Type B pancreatic cell (in vitro differentiated cells): ENCODE measurements at regions not wholly inside any gene's neighbourhood (a gene's known extent, or its start where the extent isn't known, plus 50 kb on each side); places are given as distances from the start of the nearest gene placed in this dataset.

Experiments used
- DNase-seq: peaks from one replicate; pipeline ENCODE4 v3.0.0; 2021; ENCODE audit warnings: mixed read lengths; ENCODE audit not compliant: unreplicated experiment; ENCODE audit errors: extremely low spot score
- H3K27ac Mint-ChIP-seq: 2 replicates; pipeline ENCODE4 v1.8.0; 2021; ENCODE audit warnings: mild to moderate bottlenecking, mixed read lengths
- H3K27me3 Mint-ChIP-seq: 2 replicates; pipeline ENCODE4 v1.8.0; 2021; ENCODE audit warnings: mixed read lengths
- H3K36me3 Mint-ChIP-seq: 2 replicates; pipeline ENCODE4 v1.8.0; 2021; ENCODE audit warnings: mixed read lengths
- H3K4me1 Mint-ChIP-seq: one replicate; pipeline ENCODE4 v1.8.0; 2021; ENCODE audit warnings: mixed read lengths; ENCODE audit not compliant: unreplicated experiment
- H3K4me3 Mint-ChIP-seq: 2 replicates; pipeline ENCODE4 v1.8.0; 2021; ENCODE audit warnings: mild to moderate bottlenecking, mixed read lengths
- H3K9me3 Mint-ChIP-seq: 2 replicates; pipeline ENCODE4 v1.8.0; 2021; ENCODE audit warnings: mixed read lengths
- TF ChIP-seq, protein P1 (sequence below): fragments of 200-600 bp; sonication (generic); conservative IDR thresholded peaks from 2 replicates; pipeline ENCODE4 v1.5.0; 2021; ENCODE audit warnings: antibody characterized with exemption, mild to moderate bottlenecking

DNA sequence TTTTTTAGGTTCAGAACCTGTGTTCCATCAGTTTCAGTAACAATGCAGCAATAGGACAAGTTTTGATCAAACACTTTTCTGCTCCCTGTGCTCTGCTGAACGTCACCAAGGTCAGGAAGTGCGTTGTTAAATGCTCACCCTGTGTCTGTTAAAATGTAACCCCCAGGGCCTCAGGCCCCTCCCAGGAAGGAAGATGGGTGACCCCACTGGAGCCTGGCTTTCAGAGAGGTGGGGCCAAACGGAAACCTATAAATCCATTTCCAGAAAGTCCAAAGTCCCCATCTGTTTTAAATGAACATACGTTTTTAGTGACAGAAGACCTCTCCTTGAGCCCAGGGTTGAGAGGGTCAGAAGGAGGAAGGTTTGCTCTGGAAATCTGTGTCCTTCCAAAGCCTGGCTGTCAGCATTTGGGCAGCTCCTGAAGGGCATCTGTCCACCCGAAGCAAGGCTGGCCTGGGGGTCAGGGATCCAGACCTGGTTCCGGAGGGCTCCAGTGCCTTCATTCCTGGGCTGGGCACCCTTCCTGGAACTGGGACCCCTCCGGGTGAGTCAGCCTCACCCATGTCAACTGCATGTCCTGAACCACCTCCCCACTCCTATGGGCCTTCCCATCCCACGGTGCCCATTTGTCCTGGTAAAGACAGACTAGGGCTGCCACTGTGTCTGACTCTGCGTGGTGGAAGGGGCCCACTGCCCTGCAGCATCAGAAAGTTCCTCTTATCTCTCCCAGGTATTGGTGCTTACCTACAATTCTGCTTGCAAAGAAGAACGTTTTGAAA, 117.4 kb upstream of the COPS8 start:
- no peak overlapping the region for H3K4me3 Mint-ChIP-seq
- no peak for DNase-seq
- H3K4me1 Mint-ChIP-seq: peaks cover 61% of the 10 kb centered on the region
- no peak overlapping the region for H3K27ac Mint-ChIP-seq
- no peaks in the 10 kb centered on the region for H3K9me3 Mint-ChIP-seq
- peaks cover 8% of the 10 kb centered on the region for H3K27me3 Mint-ChIP-seq
- TF ChIP-seq, protein P1, sequence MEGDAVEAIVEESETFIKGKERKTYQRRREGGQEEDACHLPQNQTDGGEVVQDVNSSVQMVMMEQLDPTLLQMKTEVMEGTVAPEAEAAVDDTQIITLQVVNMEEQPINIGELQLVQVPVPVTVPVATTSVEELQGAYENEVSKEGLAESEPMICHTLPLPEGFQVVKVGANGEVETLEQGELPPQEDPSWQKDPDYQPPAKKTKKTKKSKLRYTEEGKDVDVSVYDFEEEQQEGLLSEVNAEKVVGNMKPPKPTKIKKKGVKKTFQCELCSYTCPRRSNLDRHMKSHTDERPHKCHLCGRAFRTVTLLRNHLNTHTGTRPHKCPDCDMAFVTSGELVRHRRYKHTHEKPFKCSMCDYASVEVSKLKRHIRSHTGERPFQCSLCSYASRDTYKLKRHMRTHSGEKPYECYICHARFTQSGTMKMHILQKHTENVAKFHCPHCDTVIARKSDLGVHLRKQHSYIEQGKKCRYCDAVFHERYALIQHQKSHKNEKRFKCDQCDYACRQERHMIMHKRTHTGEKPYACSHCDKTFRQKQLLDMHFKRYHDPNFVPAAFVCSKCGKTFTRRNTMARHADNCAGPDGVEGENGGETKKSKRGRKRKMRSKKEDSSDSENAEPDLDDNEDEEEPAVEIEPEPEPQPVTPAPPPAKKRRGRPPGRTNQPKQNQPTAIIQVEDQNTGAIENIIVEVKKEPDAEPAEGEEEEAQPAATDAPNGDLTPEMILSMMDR: no peak
- peaks cover 5% of the 10 kb centered on the region for H3K36me3 Mint-ChIP-seq

DNA sequence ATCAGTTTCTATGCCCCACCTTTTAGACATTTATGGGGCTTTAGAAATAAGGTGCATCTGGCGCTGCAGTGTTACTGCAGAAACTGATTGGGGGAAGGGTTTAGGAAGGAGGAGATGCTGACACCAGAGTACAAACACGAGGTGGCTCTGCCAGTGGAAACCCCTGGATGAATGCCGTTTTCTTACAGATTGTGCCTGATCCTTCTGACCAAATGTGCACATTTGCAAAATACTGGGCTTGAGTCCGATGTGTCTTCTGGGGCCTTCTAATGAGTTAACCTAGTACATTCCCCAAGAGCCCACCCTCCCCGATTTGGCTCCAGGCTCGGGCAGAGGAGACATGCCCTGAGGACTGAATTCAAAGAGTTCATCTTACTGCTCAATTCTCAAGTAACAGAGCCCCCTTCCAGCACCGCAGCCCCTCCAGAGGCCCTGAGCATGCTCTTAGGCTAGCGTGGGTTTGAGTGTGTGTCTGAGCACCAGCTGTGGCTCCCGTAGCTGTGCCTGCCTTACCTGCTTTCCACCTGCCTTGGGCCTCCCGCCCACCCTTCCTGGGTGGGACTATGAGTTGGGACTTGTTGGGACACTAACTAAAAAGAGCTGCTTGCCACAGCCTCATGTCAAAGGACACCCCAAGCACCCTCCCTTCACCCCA, 116.7 kb upstream of the COPS8 start:
- Mint-ChIP-seq H3K36me3 (peaks cover 5% of the 10 kb centered on the region), H3K4me1 (peaks cover 68% of the 10 kb centered on the region), H3K4me3 (no peak overlapping the region), H3K27me3 (peaks cover 5% of the 10 kb centered on the region), H3K27ac (peak overlapping the region; percentile 19), H3K9me3 (no peaks in the 10 kb centered on the region)
- no peak for DNase-seq
- TF ChIP-seq, protein P1: no peak

DNA sequence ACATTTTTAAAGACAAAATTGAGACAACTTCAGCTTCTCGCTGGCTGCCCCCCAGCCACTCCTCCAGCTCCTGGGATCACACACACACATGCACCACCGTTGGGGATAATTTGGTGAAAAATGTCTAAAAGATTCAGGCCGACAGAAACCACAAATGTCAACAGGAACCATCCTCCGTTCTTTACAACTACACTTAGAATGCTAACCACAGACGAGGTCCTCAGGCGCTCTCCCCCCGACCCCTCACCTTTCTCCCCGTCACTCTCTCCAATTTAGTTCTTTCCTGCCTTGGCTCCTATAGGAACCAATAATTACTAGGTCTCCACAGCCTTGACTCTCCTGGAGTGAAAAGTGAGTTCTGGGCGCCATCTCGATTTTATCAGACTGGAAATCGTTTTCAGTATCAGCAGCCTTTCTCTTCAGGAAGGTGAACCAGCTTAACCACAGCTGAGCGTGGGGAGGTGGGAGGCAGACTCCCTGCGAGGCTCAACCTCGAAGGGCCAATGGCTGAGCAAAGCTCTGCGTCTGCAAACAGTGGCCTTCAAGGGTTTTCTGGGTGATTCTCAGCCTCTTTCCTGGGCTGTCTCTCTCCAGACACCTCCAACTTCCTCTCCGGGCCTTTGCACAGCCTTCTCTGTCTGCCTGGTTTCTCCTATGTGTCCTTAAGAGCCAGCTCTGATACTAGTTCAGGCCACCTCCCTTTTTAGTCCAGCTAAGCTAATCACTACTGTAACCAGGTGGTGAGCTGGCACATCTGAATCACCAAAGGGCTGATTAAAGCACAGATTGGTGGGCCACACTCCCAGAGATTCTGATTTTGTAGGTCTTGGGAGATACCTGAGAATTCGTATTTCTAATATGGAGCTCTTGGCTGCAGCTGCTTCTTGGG, 115.7 kb upstream of the COPS8 start:
- no peak for DNase-seq
- Mint-ChIP-seq H3K4me3 (no peak overlapping the region), H3K27me3 (peaks cover 4% of the 10 kb centered on the region), H3K4me1 (peaks cover 60% of the 10 kb centered on the region), H3K27ac (peak overlapping the region; percentile 19), H3K9me3 (no peaks in the 10 kb centered on the region), H3K36me3 (peaks cover under 1% of the 10 kb centered on the region)
- TF ChIP-seq, protein P1: no peak

DNA sequence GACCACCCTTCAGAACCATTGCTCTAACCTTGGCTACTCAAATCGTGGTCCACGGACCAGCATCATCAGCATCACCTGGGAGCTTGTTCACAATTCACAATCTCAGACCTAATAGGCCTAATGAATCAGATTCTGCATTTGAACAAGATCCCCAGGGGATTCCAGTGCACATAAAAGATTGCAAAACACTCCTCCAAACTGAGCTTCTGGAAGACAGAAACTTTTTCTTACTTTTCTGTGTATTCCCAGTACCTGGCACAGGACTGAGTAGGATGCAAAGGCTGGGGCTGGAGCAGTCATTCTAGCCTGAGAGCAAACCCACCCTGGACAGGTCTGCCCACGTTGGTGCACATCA, 115.1 kb upstream of the COPS8 start:
- H3K36me3 Mint-ChIP-seq: no peaks in the 10 kb centered on the region
- no peak for DNase-seq
- TF ChIP-seq, protein P1: no peak
- H3K4me1 Mint-ChIP-seq: peaks cover 66% of the 10 kb centered on the region
- H3K9me3 Mint-ChIP-seq: no peaks in the 10 kb centered on the region
- H3K4me3 Mint-ChIP-seq: no peak overlapping the region
- no peak overlapping the region for H3K27ac Mint-ChIP-seq
- peaks cover 6% of the 10 kb centered on the region for H3K27me3 Mint-ChIP-seq

DNA sequence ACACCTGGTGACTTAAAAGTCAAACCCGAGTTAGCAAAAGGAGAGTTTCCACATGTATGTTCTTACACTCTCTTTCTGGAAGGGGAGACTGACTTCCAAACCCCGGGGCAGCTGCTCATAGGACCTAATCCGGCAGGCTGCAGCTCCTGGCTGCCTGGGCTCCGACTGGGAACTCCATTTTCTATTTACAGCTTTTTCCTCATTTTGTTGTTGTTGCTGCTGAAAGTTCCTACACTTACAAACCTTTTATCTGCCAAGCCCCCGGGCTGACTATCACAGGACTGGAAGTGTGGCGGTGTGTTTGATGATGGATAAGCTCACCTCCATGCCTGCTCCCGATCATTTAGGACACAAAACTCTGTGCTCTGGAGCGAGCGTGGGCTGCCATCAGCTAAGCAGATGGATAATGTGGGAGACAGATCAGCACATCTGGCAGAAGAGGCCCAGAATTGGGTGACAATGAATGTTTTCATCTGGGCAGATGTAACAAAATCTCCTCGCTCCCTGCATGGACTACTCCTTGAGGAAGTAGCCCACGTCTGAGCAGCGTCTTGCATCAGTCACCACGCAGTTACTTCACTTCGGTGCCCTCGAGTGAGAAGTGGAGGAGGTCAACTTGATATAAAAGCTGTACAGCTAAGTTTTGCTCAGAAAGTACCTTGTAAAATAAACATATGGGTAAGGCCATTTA, 114.4 kb upstream of the COPS8 start:
- Mint-ChIP-seq H3K27me3 (peaks cover 6% of the 10 kb centered on the region), H3K4me3 (peak overlapping the region; percentile 48), H3K36me3 (no peaks in the 10 kb centered on the region), H3K9me3 (no peaks in the 10 kb centered on the region), H3K4me1 (peaks cover 72% of the 10 kb centered on the region), H3K27ac (peak overlapping the region; percentile 46)
- TF ChIP-seq, protein P1: no peak
- no peak for DNase-seq
